HG02943 (cell line): ENCODE measurements at regions not wholly inside any gene's neighbourhood (a gene's known extent, or its start where the extent isn't known, plus 50 kb on each side); places are given as distances from the start of the nearest gene placed in this dataset.
A peak's percentile ranks its signal among the peaks of the same experiment; 100 is the strongest.

Source experiments
- ATAC-seq: cut with Tn5 transposase; IDR thresholded peaks from one replicate; pipeline ENCODE4 v1.9.1; 2021; ENCODE audit warnings: mild to moderate bottlenecking, low read depth, moderate library complexity; ENCODE audit not compliant: unreplicated experiment

DNA sequence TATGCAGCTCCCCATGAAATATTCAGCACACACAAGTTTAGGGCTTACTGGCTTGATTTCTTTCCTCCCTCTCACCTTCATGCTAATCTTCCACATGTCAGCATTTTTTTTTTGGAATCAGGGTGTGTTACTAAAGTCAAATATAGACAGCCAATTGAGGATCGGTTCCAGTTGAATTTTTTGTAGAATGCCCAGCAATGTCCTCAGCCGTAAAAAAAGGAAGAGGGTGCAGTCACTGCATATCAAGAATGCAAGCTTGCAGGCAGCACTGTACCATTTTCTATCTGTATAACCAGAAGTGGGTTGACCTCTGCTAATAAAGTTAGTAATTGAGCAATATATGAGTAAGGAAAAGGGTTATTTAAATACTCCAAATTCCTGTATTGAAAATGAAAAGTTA is 51.4 kb upstream of the CHMP2B start:
- ATAC-seq, result no peak

DNA sequence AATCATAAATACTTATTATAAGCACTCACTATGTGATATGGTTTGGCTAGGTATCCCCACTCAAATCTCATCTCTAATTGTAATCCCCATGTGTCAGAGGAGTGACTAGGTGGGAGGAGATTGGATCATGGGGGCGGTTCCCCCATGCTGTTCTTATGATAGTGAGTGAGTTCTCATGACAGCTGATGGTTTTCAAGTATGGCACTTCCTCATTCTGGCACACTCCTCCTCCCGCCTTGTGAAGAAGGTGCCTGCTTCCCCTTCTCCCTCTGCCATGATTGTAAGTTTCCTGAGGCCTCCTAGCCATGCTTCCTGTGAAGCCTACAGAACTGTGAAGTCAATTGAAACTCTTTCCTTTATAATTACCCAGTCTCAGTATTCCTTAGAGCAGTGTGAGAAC is 53.3 kb upstream of the CHMP2B start:
- ATAC-seq, result no peak

DNA sequence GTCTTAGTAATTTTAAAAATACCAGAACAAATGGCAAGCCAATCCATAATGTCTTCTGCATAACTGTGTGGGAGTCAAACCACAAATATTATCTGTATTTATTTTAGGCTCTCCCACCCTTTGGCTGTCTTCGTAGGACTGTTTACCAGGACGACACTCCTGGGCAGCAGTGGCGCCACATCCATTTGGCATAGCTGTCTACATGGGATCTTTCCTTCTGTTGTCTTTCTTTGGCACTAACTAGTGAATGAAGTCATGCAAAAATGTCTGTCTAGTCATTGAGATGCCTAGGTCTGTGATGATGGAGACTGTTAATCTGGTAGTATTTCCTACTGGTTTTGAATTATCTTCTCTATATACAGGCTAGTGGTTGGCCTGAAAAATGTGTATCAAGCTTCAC is 54.0 kb upstream of the CHMP2B start:
- no peak for ATAC-seq

DNA sequence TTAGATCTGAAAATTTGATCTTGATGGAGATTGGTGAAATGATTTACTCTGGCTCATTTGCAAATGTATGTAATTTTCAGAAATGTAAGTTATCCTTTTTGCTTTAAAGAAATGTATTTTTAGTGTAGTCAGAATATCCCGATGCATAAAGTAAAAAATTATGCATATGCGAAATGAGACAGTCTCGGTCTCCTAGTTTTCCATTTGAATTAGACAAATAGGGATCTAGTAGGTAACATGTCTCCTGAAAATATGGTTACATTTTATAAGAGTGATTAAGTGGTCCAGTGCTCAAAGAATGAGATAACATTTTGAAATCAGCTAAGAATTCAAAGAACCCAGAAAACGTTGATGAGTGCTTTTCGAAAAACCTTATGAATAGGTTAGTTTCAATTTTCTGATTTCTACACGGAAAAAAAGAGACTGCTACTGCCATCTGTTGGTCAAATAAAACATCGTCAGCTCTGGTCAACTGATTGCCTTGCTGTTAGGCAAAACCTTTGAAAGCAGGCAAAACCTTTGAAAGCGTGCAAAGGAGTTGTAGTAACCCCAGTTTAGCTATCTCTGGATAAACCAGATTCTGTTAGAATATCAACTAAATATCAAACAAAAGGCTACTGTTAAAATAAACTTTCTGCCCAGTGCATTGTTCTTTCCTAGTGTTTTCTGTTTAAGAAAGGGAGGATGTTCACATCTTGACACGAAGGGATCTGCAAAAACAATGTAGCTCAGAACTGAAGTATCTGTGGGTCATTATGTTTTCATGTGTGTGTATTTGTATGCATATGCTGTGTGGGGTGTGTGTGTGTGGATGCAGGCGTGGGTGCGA is 59.3 kb upstream of the CHMP2B start:
- ATAC-seq, result peak; percentile 90

DNA sequence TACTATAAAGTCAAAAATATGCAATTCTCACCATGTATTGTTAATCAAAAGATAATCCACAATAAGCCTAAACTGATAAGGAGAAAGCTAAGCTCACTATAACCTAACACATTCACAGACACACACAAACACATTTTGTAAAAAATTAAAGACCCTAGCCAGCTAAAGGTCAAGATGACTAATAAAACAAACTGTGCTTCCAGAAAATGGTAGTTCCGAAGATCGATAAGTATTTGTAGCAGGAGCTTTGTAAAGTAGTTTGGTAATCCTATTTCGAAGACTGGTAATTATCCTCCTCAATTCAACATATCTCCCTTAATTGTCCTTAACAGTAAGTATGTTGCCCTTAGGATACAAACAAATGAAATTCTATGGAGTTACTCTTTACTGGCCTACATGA is 62.9 kb upstream of the CHMP2B start:
- ATAC-seq, result no peak

DNA sequence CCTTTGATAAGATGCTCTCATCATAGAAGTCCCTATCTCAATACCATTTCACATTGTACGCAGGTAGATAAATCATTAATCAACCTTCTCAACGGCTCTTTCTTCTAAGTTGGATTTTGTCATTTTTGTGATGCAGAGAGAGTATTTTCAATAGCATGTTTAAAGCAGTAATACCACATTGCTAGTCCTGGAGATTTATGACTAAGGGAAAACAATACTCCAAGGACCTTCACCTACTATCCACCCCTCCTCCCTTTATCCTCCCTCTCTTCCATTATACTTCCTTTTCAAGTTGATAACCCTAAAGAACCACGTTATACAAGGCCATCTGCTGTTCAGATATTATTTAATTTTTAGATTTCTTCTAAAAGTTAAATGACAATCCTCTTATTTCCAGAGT is 65.3 kb upstream of the CHMP2B start:
- ATAC-seq, result no peak

DNA sequence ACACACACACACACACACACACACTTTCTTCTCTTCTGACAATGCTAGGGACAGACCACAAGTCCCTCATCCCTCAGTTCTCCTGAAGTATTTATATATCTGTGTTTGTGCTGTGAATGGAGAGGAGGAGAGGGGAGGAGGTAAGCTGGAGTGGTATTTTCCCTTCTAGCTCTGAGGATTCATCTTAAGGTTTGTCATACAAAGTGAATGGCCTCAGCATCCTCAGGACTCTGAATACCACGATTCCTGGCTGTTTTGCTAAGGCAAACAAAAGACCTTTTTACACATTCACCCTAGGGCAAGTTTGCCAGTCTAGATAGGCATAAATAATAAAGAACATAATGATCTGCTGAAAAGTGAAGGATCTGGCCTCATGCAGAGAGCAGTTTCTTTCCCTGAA is 65.7 kb upstream of the CHMP2B start:
- no peak for ATAC-seq

DNA sequence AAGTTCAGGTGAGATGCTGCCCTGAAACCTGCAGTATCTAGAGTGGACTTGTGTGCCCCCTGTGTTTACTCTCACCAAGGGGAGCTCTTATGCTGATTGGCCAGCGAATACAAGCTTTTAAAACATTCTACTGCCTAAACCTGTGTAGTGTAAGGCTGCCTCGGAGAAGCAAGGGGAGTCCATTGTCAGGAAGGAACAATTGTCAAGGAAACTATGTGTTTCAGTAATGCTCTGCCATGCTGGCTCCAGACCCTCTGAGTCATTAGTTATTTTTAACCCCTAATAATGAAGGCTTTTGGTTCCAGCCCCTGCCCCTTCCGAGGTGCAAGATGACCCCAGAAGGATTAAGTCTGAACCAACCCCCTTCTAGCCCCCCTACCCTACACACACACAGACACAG is 66.1 kb upstream of the CHMP2B start:
- no peak for ATAC-seq

DNA sequence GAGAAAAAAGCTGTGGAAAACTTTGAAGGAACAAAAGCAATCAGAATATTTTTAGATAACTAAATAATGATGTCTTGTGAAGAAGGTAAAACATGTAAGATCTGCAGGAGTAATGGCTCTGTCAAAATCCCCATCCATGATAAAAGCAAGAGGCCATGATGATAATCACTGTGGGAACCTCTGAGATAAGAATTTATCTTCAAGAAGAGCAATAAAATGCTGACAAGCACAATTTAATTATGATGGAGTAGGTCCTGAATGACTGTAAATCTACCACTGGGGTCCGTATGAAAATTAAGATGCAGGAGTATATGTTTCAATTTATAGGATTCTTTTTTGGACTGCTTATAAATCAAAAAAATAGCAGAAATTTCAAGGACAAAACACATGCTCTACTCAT is 68.3 kb upstream of the CHMP2B start:
- no peak for ATAC-seq

DNA sequence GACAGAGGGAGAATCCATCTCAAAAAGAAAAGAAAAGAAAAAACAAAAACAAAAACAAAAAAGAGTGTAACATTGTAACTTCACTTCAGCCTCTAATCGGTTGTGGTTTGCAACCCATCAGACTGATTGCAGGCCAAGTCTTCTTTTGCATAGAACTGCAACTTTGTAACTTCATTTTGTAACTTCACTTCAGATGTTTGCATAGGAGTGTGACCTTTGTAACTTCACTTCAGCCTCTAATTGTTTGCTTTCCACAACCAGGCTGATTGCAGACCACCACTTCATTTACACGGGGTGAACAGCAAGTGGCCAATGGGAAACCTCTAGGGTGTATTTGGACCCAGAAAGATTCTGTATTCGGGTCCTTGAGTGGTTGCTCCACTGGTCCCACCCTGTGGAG is 79.1 kb upstream of the CHMP2B start:
- no peak for ATAC-seq

DNA sequence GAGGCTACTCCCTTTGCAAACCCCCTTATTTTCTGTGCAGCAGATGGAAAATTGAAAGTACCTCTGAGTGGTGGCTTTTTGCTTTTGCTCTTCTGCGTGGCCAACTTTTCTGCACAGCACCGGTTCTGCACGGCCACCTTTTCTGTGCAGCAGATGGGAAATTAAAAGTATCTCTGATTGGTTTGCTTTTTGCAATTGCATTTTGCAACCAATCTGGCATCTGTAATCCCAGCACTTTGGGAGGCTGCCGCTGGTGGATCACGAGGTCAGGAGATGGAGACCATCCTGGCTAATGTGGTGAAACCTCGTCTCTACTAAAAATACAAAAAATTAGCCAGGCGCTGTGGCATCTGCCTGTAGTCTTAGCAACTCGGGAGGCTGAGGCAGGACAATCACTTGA is 79.5 kb upstream of the CHMP2B start:
- no peak for ATAC-seq

DNA sequence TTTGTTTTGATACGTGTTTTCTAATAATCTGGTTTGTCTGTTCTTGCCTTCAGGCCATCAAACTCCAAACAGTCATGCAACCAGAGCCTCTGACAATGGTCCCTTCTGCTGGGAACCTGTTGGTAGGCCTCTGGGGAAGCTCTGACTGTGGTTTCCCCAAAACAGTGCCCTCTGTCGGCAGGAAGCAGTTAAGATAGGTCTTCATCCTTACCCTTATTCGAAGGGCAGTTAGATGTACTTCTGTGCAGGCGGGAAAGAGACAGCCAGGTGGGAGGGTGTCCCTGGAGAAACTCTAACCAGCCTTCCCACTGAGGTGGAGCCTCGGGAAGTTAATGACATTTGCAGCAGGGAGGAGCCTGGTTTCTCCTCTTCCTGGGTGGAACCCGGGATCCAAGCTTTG is 81.6 kb upstream of the CHMP2B start:
- ATAC-seq, result no peak

DNA sequence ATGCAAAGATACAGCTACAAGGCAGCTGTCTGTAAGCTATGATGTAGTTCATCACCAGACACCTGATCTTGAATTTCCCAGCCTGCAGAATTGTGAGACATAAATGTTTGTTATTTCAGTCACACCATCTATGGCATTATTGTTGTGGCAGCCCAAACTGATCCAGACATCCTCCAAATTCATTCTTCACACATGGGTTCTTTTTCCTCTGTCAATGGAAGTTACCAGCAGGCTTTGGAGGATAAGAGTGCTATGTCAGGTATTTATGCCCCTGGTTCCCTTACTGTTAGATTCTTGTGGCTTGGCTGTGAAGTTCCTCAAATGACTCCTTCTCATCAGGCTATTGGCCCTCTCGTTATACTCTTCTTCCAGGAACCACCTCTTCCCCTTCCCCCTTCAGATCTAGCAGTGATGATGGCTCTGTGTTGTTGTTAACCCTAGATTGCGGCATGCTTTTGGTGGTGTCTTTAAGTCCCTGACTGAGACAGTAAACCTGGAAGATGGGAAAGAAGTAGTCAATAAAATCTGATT is 91.0 kb upstream of the CHMP2B start:
- ATAC-seq, result no peak

DNA sequence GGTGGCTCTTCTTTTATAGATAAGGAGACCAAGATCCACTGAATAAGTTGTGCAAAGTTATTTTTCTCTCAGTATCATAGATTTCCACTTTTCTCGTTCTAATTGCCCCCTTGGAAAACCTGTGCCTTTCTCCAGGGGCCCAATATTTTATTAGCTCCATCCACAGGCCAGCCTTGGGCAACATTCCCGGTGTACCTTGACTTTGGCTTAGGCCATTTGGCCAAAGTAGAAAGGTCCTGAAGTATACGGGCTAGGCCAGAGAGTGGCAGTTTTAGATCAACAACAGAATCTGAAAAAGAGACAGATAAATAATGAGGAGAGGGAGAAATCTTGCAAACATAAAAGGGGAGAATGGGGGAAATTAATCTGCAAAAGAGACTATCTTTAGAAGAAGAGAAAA is 91.7 kb upstream of the CHMP2B start:
- ATAC-seq, result no peak

DNA sequence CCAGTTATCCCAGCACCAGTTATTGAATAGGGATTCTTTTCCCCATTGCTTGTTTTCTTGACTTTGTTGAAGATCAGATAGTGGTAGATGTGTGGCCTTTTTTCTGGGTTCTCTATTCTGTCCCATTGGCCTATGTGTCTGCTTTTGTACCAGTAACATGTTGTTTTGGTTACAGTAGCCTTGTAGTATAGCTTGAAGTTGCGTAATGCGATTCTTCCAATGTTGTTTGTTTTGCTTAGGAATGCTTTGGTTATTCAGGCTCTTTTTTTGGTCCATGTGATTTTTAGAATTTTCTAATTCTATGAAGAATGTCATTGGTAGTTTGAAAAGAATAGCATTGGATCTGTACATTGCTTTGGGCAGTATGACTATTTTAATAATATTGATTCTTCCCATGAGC is 94.3 kb upstream of the CHMP2B start:
- ATAC-seq, result no peak

DNA sequence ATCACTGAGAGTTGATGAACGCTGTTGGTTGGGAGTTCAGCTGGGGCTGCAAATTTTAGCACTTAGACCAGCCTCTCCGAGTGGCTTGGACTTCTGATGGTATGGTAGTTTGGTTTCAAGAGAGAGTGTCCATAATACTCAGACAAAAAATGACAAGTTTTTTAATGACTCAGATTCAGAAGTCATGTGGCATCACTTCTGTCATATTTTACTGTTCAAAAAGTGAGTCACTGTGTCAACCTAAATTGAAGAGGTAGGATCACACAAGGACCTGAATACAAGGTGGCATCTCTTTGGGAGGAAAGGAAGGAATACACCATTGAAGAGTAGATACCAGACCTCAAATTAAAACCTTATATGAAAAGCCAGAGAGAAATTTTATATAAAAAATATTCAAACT is 99.1 kb upstream of the CHMP2B start:
- ATAC-seq, result no peak

DNA sequence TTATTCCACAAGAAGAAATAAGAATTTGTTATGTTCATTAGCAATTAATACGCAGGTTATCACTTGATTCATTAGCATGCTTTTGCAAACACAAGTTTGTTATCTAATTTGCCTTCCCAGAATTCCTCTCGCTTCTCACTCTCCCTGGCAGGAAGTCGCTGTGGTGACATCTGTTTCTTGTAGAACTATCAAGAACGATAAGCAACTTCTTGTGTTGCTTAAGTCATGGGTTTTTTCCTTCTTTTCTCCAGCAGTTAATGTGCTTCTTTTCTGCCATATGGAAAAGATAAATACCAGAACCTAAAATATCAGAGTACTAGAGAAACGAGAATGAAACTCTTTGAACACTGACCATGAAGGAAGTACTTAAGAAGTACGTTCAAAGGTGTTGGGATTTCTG is 99.8 kb upstream of the CHMP2B start:
- ATAC-seq, result no peak

DNA sequence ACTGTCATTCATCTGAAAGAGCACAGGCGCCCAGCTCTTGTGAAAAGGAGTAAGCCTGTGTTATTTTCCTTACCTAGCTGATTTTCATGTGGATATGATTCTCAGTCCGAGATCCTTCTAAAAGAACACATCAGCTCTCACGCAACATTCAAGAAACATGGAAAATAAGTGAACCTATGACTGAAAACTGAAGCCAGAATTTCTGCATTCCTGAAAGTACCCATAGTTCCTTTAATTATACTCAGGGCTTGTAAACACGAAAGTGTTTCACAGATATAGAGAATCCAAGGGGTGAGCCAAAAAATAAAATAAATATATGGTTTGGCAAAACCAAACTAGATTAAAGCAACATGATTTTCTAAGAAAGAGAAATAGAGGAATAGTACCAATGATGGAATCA is 100.8 kb upstream of the CHMP2B start:
- ATAC-seq, result no peak

DNA sequence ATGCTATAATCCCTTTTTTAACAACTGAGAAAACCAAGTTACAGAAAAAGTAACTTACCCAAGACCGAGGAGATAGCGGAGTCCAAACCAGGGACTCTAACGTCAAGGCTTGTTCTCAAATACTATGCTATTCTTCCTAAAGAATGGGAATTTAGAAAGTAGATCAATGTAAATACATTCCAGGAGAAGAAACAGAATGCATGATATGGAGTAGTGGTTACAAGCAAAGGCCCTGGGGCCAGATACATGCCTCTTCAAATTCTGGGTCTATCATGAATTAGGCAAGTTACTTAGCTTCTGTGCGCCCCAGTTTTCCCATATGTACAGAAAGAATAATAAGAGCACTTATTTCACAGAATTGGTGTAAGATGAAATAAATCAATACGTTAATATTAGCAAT is 102.0 kb upstream of the CHMP2B start:
- ATAC-seq, result no peak

DNA sequence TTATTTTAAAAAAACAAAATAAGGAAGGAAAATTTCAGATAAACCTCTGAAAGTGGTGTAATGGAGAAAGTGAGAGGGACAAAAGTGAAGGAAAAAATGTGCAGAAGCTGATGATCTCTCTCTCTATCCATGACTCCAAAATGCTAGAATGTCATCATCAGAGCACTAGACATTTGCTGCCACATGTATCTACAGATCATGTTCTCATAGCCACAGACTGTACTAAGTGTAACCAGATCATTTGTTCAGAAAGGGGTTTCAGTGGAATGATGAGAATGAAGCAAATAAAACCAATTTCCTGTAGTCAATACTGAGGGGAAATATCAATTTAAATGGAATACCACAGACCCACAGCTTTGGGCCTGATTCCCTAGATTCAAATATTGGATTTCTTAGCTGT is 104.3 kb upstream of the CHMP2B start:
- ATAC-seq, result no peak

DNA sequence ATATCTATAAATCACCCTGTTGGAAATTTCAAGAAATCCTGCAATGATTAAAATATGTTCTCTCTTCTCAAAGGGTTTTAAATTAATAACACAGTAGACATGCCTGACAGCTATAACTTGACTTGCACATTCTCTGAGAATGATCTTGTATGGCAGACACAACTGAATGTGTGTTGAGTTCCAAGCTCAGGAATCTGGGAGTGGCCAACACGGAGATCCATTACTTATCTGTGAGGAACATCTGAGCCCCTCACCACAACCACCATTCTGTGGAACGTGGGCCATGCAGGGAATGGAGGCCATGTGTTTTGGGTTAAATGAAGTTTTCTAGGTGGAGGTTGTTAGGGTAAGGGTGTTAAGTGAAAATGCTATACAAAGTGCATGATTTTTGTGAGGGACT is 105.3 kb upstream of the CHMP2B start:
- no peak for ATAC-seq

DNA sequence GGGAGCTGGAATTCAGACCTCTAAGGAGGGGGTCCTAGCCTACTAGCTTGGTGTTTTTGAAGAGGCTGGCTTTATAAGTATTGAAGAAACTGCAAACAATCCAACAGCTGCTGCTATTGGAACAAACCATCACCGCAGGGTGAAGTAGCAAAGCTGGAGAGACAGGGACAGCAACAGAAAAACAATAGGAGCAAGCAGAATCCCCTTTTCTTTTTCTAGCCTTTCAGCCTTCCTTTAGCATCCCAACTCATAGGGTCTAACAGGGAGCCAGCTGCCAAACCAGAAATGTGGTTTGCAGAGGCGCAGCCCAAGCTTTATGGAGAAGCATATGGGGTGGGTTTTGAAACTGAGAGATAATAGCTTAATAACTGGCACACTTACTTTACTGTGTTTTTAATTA is 106.2 kb upstream of the CHMP2B start:
- no peak for ATAC-seq

DNA sequence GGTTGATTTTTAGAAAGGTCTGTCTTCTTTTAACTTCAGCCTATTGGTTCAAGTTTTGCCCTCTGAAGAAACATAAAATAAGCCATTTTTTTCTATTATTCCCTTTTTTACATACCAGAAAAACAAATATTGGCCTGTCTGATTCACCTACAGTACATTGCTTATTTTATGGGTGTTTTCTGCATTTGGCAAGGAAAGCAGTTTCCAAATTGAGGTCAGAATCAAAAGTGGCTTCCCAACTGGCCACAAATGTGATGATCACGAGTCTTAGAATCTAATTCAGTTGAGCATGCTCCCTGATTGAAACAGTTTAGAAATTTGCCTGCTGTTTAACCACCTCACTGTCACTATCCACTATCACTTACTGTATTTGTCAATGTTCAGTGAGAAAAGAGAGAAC is 106.9 kb upstream of the CHMP2B start:
- no peak for ATAC-seq
